GM23338 (cell line): ENCODE measurements at regions not wholly inside any gene's neighbourhood (a gene's known extent, or its start where the extent isn't known, plus 50 kb on each side); places are given as distances from the start of the nearest gene placed in this dataset.

Experiments used
- ATAC-seq: fragments of 200-7000 bp; cut with Tn5 transposase; 3 replicates; pipeline ENCODE4 v1.9.1; 2020
- DNase-seq: peaks from one replicate; pipeline ENCODE4 v3.0.0-alpha.2; 2015; ENCODE audit warnings: low spot score
- H2AFZ ChIP-seq: fragments of 200-600 bp; sonication (generic); 2 replicates; pipeline ENCODE4 v1.8.0; 2016; ENCODE audit warnings: antibody characterized with exemption, mild to moderate bottlenecking, moderate library complexity
- H3F3A ChIP-seq: fragments of 200-600 bp; sonication (generic); replicated peaks from 2 replicates; pipeline ENCODE4 v1.8.0; 2017; ENCODE audit warnings: antibody characterized with exemption, mixed run types, low read depth
- H3K27ac ChIP-seq: fragments of 200-600 bp; sonication (generic); 2 replicates; pipeline ENCODE4 v1.6.1; 2016; ENCODE audit warnings: low read depth
- H3K27me3 ChIP-seq: fragments of 200-600 bp; sonication (generic); 2 replicates; pipeline ENCODE4 v1.8.0; 2016; ENCODE audit warnings: mild to moderate bottlenecking, mixed run types, moderate library complexity; ENCODE audit not compliant: insufficient read depth
- H3K36me3 ChIP-seq: fragments of 200-600 bp; sonication (generic); 2 replicates; pipeline ENCODE4 v1.8.0; 2016; ENCODE audit warnings: mild to moderate bottlenecking; ENCODE audit not compliant: insufficient read depth
- H3K4me1 ChIP-seq: fragments of 200-600 bp; sonication (generic); 2 replicates; pipeline ENCODE4 v1.8.0; 2016; ENCODE audit warnings: mild to moderate bottlenecking, moderate library complexity; ENCODE audit not compliant: insufficient read depth
- H3K4me2 ChIP-seq: fragments of 200-600 bp; sonication (generic); 2 replicates; pipeline ENCODE4 v1.7.1; 2017; ENCODE audit warnings: mixed run types
- H3K4me3 ChIP-seq: fragments of 200-600 bp; sonication (generic); 2 replicates; pipeline ENCODE4 v1.6.1; 2016; ENCODE audit warnings: mixed run types
- H3K79me2 ChIP-seq: fragments of 200-600 bp; sonication (generic); replicated peaks from 2 replicates; pipeline ENCODE4 v1.8.0; 2017; ENCODE audit warnings: mild to moderate bottlenecking; ENCODE audit not compliant: insufficient read depth
- H3K9me2 ChIP-seq: fragments of 200-600 bp; sonication (generic); 2 replicates; pipeline ENCODE4 v1.8.0; 2017; ENCODE audit not compliant: insufficient read depth
- H4K20me1 ChIP-seq: fragments of 200-600 bp; sonication (generic); replicated peaks from 2 replicates; pipeline ENCODE4 v1.8.0; 2017; ENCODE audit warnings: mild to moderate bottlenecking; ENCODE audit not compliant: insufficient read depth
- H3K27ac Mint-ChIP-seq: 2 replicates; pipeline ENCODE4 v1.8.0; 2020; ENCODE audit warnings: inconsistent platforms, mild to moderate bottlenecking, moderate library complexity, mixed read lengths
- H3K27me3 Mint-ChIP-seq: 3 replicates; pipeline ENCODE4 v1.8.0; 2022; ENCODE audit warnings: low read depth, mild to moderate bottlenecking, moderate library complexity, mixed read lengths, inconsistent platforms; ENCODE audit not compliant: insufficient read depth, poor library complexity
- H3K36me3 Mint-ChIP-seq: 3 replicates; pipeline ENCODE4 v1.8.0; 2021; ENCODE audit warnings: low read depth, mild to moderate bottlenecking, inconsistent platforms, moderate library complexity, mixed read lengths
- H3K4me1 Mint-ChIP-seq: 3 replicates; pipeline ENCODE4 v1.8.0; 2020; ENCODE audit warnings: mild to moderate bottlenecking, inconsistent platforms, mixed read lengths
- H3K4me3 Mint-ChIP-seq: 3 replicates; pipeline ENCODE4 v1.8.0; 2021; ENCODE audit warnings: moderate library complexity, mild to moderate bottlenecking, inconsistent platforms, mixed read lengths
- H3K9me3 Mint-ChIP-seq: 3 replicates; pipeline ENCODE4 v1.8.0; 2020; ENCODE audit warnings: moderate library complexity, mild to moderate bottlenecking, inconsistent platforms, mixed read lengths
- CREB1 ChIP-seq: fragments of 250-450 bp; sonication (Bioruptor Pico); IDR thresholded peaks from 2 replicates; pipeline ENCODE4 v1.5.0; 2020; ENCODE audit warnings: low read depth, mild to moderate bottlenecking, moderate library complexity
- EZH2 ChIP-seq: fragments of 200-600 bp; sonication (generic); IDR thresholded peaks from one replicate; pipeline ENCODE4 v1.8.0; 2017; ENCODE audit warnings: antibody characterized with exemption, mild to moderate bottlenecking, low read depth; ENCODE audit not compliant: unreplicated experiment
- EZH2phosphoT487 ChIP-seq: fragments of 200-600 bp; sonication (generic); IDR thresholded peaks from one replicate; pipeline ENCODE4 v1.8.1; 2018; ENCODE audit warnings: antibody characterized with exemption; ENCODE audit not compliant: unreplicated experiment
- JUNB ChIP-seq: IDR thresholded peaks from one replicate; pipeline ENCODE4 v1.6.1; 2016; ENCODE audit warnings: antibody characterized with exemption; ENCODE audit not compliant: unreplicated experiment
- NANOG ChIP-seq: IDR thresholded peaks from 2 replicates; pipeline ENCODE4 v1.6.1; 2016; ENCODE audit warnings: antibody characterized with exemption, borderline replicate concordance
- POLR2AphosphoS5 ChIP-seq: IDR thresholded peaks from 2 replicates; pipeline ENCODE4 v1.6.1; 2016; ENCODE audit warnings: antibody characterized with exemption, low read depth
- STAT1 ChIP-seq: IDR thresholded peaks from one replicate; pipeline ENCODE4 v1.6.1; 2016; ENCODE audit warnings: antibody characterized with exemption; ENCODE audit not compliant: unreplicated experiment
- ZNF114 ChIP-seq: fragments of 250-450 bp; sonication (Bioruptor Pico); IDR thresholded peaks from 2 replicates; pipeline ENCODE4 v1.5.0; 2020; ENCODE audit warnings: mild to moderate bottlenecking, moderate library complexity
- ZNF331 ChIP-seq: fragments of 250-450 bp; sonication (Bioruptor Pico); IDR thresholded peaks from 2 replicates; pipeline ENCODE4 v1.5.0; 2020; ENCODE audit warnings: low read depth, mild to moderate bottlenecking, moderate library complexity
- ZNF462 ChIP-seq: fragments of 250-450 bp; sonication (Bioruptor Pico); IDR thresholded peaks from 2 replicates; pipeline ENCODE4 v1.5.0; 2020; ENCODE audit warnings: mild to moderate bottlenecking, moderate library complexity
- TF ChIP-seq, protein P1 (sequence below): IDR thresholded peaks from 2 replicates; pipeline ENCODE4 v1.6.1; 2016; ENCODE audit warnings: antibody characterized with exemption
- TF ChIP-seq, protein P2 (sequence below), 2 experiments: fragments of 200-600 bp in 1 of 2; sonication (generic) in 1 of 2; conservative IDR thresholded peaks; 2 replicates each; pipeline versions ENCODE4 v1.5.1 to v1.6.1; 2016 to 2017; ENCODE audit warnings: antibody characterized with exemption in 2 of 2, low read depth in 2 of 2, mild to moderate bottlenecking in 2 of 2, moderate library complexity in 1 of 2
- TF ChIP-seq, protein P3 (sequence below): IDR thresholded peaks from one replicate; pipeline ENCODE4 v1.6.1; 2018; ENCODE audit warnings: antibody characterized with exemption; ENCODE audit not compliant: unreplicated experiment

GRCh38 chr15:39079296-39079847 lies 501.5 kb upstream of the THBS1 start:
- H3K9me3 Mint-ChIP-seq, result no peaks in the 10 kb centered on the region
- H3K4me3 Mint-ChIP-seq, result no peak overlapping the region
- Histone ChIP-seq H3K4me3 (no peak overlapping the region), H4K20me1 (no peaks in the 10 kb centered on the region), H3K36me3 (no peaks in the 10 kb centered on the region), H2AFZ (no peak overlapping the region), H3K4me2 (no peak overlapping the region), H3K4me1 (no peaks in the 10 kb centered on the region), H3K9me2 (no peaks in the 10 kb centered on the region; the same call in 1 of the 2 replicates), H3F3A (no peaks in the 10 kb centered on the region), H3K27ac (no peak overlapping the region), H3K79me2 (no peaks in the 10 kb centered on the region), H3K27me3 (no peaks in the 10 kb centered on the region)
- no peaks in the 10 kb centered on the region for H3K27me3 Mint-ChIP-seq
- ATAC-seq (no peak), DNase-seq (no peak)
- no peak overlapping the region for H3K27ac Mint-ChIP-seq
- H3K36me3 Mint-ChIP-seq, result no peaks in the 10 kb centered on the region
- H3K4me1 Mint-ChIP-seq, result no peaks in the 10 kb centered on the region
- TF ChIP-seq, protein P1, sequence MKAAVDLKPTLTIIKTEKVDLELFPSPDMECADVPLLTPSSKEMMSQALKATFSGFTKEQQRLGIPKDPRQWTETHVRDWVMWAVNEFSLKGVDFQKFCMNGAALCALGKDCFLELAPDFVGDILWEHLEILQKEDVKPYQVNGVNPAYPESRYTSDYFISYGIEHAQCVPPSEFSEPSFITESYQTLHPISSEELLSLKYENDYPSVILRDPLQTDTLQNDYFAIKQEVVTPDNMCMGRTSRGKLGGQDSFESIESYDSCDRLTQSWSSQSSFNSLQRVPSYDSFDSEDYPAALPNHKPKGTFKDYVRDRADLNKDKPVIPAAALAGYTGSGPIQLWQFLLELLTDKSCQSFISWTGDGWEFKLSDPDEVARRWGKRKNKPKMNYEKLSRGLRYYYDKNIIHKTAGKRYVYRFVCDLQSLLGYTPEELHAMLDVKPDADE, result no peak
- TF ChIP-seq CREB1, result no peak
- no peak for TF ChIP-seq NANOG
- no peak for TF ChIP-seq ZNF331 (CRISPR knock-in tag)
- no peak for TF ChIP-seq EZH2
- TF ChIP-seq JUNB, result no peak
- TF ChIP-seq, protein P2, sequence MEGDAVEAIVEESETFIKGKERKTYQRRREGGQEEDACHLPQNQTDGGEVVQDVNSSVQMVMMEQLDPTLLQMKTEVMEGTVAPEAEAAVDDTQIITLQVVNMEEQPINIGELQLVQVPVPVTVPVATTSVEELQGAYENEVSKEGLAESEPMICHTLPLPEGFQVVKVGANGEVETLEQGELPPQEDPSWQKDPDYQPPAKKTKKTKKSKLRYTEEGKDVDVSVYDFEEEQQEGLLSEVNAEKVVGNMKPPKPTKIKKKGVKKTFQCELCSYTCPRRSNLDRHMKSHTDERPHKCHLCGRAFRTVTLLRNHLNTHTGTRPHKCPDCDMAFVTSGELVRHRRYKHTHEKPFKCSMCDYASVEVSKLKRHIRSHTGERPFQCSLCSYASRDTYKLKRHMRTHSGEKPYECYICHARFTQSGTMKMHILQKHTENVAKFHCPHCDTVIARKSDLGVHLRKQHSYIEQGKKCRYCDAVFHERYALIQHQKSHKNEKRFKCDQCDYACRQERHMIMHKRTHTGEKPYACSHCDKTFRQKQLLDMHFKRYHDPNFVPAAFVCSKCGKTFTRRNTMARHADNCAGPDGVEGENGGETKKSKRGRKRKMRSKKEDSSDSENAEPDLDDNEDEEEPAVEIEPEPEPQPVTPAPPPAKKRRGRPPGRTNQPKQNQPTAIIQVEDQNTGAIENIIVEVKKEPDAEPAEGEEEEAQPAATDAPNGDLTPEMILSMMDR (conservative IDR thresholded peaks at IDR 0.05; ENCODE audit: low read depth in 2 of 2), result no peak
- TF ChIP-seq, protein P3, sequence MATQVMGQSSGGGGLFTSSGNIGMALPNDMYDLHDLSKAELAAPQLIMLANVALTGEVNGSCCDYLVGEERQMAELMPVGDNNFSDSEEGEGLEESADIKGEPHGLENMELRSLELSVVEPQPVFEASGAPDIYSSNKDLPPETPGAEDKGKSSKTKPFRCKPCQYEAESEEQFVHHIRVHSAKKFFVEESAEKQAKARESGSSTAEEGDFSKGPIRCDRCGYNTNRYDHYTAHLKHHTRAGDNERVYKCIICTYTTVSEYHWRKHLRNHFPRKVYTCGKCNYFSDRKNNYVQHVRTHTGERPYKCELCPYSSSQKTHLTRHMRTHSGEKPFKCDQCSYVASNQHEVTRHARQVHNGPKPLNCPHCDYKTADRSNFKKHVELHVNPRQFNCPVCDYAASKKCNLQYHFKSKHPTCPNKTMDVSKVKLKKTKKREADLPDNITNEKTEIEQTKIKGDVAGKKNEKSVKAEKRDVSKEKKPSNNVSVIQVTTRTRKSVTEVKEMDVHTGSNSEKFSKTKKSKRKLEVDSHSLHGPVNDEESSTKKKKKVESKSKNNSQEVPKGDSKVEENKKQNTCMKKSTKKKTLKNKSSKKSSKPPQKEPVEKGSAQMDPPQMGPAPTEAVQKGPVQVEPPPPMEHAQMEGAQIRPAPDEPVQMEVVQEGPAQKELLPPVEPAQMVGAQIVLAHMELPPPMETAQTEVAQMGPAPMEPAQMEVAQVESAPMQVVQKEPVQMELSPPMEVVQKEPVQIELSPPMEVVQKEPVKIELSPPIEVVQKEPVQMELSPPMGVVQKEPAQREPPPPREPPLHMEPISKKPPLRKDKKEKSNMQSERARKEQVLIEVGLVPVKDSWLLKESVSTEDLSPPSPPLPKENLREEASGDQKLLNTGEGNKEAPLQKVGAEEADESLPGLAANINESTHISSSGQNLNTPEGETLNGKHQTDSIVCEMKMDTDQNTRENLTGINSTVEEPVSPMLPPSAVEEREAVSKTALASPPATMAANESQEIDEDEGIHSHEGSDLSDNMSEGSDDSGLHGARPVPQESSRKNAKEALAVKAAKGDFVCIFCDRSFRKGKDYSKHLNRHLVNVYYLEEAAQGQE, result no peak
- TF ChIP-seq ZNF462 (CRISPR knock-in tag), result no peak
- no peak for TF ChIP-seq STAT1
- no peak for TF ChIP-seq EZH2phosphoT487
- TF ChIP-seq ZNF114 (CRISPR knock-in tag), result no peak
- no peak for TF ChIP-seq POLR2AphosphoS5
